ENCODE measurements at regions not wholly inside any gene's neighbourhood (a gene's known extent, or its start where the extent isn't known, plus 50 kb on each side); places are given as distances from the start of the nearest gene placed in this dataset.

DNA sequence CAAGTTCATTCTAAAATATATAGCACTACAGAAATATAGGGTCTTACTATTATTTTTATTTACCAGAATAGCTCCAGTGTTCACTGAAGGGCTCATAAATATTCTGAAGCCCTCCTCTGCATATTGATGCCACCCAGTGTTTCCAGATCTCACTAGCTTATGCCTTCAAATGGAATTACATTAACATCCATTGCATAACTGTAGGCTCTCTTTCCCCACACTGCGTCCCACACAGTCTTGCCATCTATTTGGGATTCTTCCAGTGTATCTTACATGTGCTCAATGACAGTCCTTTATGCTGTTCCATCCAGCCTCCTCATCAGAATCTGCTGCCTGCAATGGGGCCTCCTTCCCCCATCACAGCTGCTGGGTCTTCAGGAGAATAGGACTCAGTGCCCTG is 137.2 kb downstream of the CYSLTR2 start:
- no peak overlapping the region for H3K4me3 ChIP-seq
- TF ChIP-seq, protein P1, sequence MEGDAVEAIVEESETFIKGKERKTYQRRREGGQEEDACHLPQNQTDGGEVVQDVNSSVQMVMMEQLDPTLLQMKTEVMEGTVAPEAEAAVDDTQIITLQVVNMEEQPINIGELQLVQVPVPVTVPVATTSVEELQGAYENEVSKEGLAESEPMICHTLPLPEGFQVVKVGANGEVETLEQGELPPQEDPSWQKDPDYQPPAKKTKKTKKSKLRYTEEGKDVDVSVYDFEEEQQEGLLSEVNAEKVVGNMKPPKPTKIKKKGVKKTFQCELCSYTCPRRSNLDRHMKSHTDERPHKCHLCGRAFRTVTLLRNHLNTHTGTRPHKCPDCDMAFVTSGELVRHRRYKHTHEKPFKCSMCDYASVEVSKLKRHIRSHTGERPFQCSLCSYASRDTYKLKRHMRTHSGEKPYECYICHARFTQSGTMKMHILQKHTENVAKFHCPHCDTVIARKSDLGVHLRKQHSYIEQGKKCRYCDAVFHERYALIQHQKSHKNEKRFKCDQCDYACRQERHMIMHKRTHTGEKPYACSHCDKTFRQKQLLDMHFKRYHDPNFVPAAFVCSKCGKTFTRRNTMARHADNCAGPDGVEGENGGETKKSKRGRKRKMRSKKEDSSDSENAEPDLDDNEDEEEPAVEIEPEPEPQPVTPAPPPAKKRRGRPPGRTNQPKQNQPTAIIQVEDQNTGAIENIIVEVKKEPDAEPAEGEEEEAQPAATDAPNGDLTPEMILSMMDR (IDR thresholded peaks at IDR 0.05): no peak
- H3K4me1 ChIP-seq: no peaks in the 10 kb centered on the region
- no peak overlapping the region for H3K27ac ChIP-seq
- no peaks in the 10 kb centered on the region for H3K27me3 ChIP-seq
- intact Hi-C loops (cut with DNase I): no loop called here
- H3K36me3 ChIP-seq: no peaks in the 10 kb centered on the region
- no peaks in the 10 kb centered on the region for H3K9me3 ChIP-seq
- no peak for DNase-seq (ENCODE audit: low spot score in 2 of 2)

DNA sequence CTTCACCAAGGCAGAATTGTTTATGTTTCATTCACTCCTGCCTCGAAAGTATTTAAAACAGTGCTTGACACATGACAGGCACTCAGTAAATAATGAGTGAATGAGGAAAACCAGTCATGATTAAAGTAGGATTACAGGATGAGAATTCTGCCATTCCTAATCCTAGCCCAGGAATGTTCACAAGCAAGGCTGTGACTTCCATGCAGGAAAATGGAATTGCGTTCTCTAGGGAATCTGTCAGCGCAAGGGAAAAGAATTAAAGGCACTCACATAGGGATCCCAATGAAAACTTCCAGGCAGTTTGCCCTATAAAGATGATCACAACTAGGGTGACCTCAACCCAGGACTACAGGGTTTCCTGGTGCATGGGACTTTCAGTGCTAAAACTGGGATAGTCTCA is 143.4 kb downstream of the CYSLTR2 start:
- DNase-seq (ENCODE audit: low spot score in 2 of 2): no peak
- Histone ChIP-seq H3K27ac (no peak overlapping the region), H3K9me3 (no peaks in the 10 kb centered on the region), H3K4me3 (no peak overlapping the region), H3K36me3 (no peaks in the 10 kb centered on the region), H3K27me3 (no peaks in the 10 kb centered on the region), H3K4me1 (no peaks in the 10 kb centered on the region)
- TF ChIP-seq, protein P1 (IDR thresholded peaks at IDR 0.05): no peak
- intact Hi-C loops (cut with DNase I): no loop called here

DNA sequence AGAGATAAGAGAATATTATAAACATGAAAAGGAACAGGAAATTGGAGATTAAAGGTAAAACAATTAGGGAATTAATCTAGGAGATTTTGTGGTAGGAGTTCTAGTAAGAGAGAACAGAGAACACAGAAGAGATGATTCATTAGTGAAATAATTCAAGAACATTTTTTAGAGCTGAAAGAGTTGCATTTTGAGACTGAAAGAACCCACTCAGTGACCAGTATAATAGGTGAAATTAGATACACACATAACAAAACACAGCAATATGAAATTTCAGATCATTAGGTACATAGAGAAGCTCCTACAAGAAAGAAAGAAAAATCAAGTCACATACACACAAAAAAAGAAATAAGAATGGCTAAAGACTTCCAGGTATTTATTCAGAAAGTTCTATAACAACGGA is 144.0 kb downstream of the CYSLTR2 start:
- H3K9me3 ChIP-seq: no peaks in the 10 kb centered on the region
- H3K4me3 ChIP-seq: no peak overlapping the region
- DNase-seq (ENCODE audit: low spot score in 2 of 2): no peak
- H3K4me1 ChIP-seq: no peaks in the 10 kb centered on the region
- no peaks in the 10 kb centered on the region for H3K36me3 ChIP-seq
- H3K27ac ChIP-seq: no peak overlapping the region
- TF ChIP-seq, protein P1 (IDR thresholded peaks at IDR 0.05): no peak
- intact Hi-C loops (cut with DNase I): no loop called here
- no peaks in the 10 kb centered on the region for H3K27me3 ChIP-seq

DNA sequence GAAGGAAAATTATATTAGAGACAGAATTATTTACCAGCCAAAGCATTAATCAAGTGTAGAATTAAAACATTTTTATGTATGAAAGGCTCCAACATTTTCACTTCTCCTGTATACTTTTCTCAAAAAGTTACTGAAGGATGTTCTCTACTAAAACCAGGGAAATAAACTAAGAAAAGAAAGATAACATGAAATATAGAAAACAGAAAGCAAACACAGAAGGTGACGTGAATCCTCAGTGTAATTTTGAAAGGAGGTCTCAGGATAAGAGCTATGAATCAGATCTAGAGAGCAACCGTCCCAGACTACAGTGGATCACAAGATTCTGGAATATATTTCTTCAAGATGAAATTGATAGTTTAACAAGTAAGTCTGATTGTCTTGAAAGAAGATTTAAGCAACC is 144.5 kb downstream of the CYSLTR2 start:
- no peaks in the 10 kb centered on the region for H3K4me1 ChIP-seq
- H3K27ac ChIP-seq: no peak overlapping the region
- no peaks in the 10 kb centered on the region for H3K27me3 ChIP-seq
- DNase-seq (ENCODE audit: low spot score in 2 of 2): no peak
- no peaks in the 10 kb centered on the region for H3K36me3 ChIP-seq
- no peaks in the 10 kb centered on the region for H3K9me3 ChIP-seq
- intact Hi-C loops (cut with DNase I): no loop called here
- no peak overlapping the region for H3K4me3 ChIP-seq
- TF ChIP-seq, protein P1 (IDR thresholded peaks at IDR 0.05): no peak

DNA sequence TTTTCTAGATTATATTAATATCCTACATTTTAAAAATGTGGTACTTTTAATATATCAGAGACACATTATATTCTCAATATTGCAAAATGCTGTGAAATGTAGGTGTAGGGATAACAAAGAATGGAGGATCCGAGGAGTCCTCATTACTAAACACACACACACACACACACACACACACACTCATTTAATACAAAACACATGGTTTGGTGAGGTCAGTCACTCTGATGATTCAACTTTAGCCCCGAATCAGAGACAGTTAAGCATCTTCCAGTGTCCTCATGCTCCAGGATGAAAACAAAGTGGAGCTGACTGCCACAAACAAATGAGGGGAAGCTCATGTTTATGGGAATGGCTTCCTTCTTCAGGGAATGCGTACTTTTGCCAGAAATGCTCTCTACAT is 147.5 kb downstream of the CYSLTR2 start:
- DNase-seq (ENCODE audit: low spot score in 2 of 2): no peak
- Histone ChIP-seq H3K9me3 (no peaks in the 10 kb centered on the region), H3K4me1 (no peaks in the 10 kb centered on the region), H3K27me3 (no peaks in the 10 kb centered on the region), H3K4me3 (no peak overlapping the region), H3K36me3 (no peaks in the 10 kb centered on the region), H3K27ac (no peak overlapping the region)
- TF ChIP-seq, protein P1 (IDR thresholded peaks at IDR 0.05): no peak
- intact Hi-C loops (cut with DNase I): no loop called here

All from ascending aorta (tissue), 2 donors.